NCI-H446 treated with DMSO at 0.1 percent for 48 hours (cell line): ENCODE measurements at regions not wholly inside any gene's neighbourhood (a gene's known extent, or its start where the extent isn't known, plus 50 kb on each side); places are given as distances from the start of the nearest gene placed in this dataset.

Source experiments
- DNase-seq: peaks from one replicate; lab custom pipeline; 2025; lab: John Stamatoyannopoulos, UW

DNA sequence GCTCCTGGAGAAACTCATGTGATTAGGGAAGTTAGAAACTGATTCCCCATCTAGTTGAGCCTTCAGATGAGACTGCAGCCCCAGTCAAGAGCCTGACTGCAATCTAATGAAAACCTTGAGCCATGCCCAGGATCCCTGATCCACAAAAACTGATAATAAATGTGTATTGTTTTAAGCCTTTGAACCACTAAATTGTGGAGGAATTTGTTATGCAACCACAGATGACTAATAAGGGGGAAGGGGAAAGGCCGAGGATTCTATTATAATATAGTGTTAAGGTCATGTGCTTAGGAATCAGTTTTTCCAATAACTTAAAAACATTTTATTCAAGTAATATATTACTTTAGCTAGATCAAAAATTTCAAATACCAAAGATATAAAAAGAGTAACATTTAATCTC is 52.8 kb upstream of the USP25 start:
- DNase-seq: no peak

- DNase-seq: no peak
These were observed 50.2 kb upstream of the USP25 start for GRCh38 chr21:15679630-15680029.
